ENCODE measurements at regions not wholly inside any gene's neighbourhood (a gene's known extent, or its start where the extent isn't known, plus 50 kb on each side); places are given as distances from the start of the nearest gene placed in this dataset.
"Not testable (repeated sequence)": the region's sequence is repeated elsewhere in the genome, so short reads cannot be mapped to it uniquely, and the experiment has no call there.

DNA sequence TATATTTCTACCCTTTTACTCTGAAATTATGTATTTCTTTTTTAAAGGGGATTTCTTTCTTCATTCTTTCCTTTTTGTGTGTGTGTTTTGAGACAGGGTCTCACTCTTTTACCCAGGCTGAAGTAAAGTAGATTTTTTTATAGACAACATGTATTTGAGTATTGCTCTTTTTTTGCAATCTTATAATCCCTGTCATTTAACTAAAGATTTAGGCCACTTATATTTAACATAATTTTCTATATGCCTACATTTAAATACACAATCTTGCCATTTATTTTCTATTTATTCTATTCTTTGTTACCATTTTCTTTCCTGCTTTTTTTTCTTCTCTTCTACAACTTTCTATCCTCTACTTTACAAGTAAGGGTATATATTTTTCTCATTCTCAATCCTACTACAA, 416.0 kb upstream of the IRX2 start:
- no peak for DNase-seq (ENCODE audit: low read depth in 4 of 4, low spot score in 3 of 4)

DNA sequence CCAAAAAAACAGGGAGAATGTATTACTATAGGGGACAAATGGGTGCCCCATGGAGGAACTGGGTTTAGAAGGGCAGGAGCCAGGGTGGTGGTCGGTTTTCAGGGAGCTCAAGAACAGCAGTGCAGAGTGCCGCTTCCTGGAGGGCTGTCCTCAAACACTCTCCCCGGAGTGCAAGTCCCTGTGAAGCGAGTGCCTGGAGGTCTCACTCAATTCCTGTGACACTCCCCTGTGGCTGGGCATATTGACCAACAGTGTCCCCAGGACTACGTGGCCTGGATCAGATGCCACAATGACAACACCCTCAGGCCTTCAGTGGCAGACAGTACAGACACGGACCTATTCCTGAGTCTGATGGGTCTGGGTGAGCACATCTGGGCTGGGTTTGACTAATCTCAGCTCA, 412.1 kb upstream of the IRX2 start:
- no peak for DNase-seq (ENCODE audit: low read depth in 4 of 4, low spot score in 3 of 4)

- DNase-seq (ENCODE audit: low read depth in 4 of 4, low spot score in 3 of 4): no peak
These were observed 410.2 kb upstream of the IRX2 start for GRCh38 chr5:3161672-3162071.

DNA sequence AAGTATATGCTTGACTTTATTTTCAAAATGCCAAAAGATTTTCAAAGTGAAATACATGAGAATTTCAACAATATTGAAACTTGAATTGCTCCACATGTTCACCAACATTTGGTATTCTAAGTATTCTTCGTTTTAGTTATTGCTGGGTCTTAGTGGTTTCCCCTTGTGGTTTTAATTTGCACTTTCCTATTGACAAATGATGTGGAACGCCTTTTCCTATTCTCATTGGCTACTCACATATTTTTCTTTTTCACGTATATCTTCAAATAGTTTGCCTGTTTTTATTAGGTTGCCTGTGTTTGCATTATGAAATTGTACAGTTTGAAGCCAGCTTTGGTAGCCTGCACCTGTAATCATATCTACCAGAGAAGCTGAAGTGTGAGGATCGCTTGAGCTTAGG, 405.7 kb upstream of the IRX2 start:
- no peak for DNase-seq (ENCODE audit: low read depth in 4 of 4, low spot score in 3 of 4)

- no peak for DNase-seq (ENCODE audit: low read depth in 4 of 4, low spot score in 3 of 4)
These were observed 404.2 kb upstream of the IRX2 start for GRCh38 chr5:3155717-3156116.

DNA sequence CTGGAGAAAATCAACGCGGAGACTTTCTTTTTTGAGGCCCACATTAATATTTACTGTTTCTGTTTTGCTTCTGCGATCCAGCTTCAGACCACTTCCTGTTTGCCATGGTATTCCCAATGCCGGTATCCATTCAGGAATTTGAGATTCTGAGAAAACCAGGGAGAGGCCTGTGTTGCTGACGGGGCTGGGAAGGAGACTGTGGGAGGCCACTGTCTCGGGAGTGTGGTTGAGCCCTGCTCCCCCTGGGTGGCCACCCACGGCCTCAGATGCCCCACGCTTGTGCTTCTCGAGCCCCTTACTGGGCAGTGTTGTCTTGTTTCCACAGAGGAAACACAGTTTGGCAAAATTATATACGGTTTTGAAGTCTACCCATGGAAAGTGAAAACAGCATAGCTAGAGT, 403.6 kb upstream of the IRX2 start:
- DNase-seq (ENCODE audit: low read depth in 4 of 4, low spot score in 3 of 4): no peak

- no peak for DNase-seq (ENCODE audit: low read depth in 4 of 4, low spot score in 3 of 4)
These were observed 402.4 kb upstream of the IRX2 start for GRCh38 chr5:3153906-3154305.

GRCh38 chr5:3153226-3153858, 401.9 kb upstream of the IRX2 start:
- no peak for DNase-seq (ENCODE audit: low read depth in 4 of 4, low spot score in 3 of 4)

GRCh38 chr5:3149899-3150298, 398.4 kb upstream of the IRX2 start:
- DNase-seq (ENCODE audit: low read depth in 4 of 4, low spot score in 3 of 4): no peak

- not testable (repeated sequence) for DNase-seq (ENCODE audit: low read depth in 4 of 4, low spot score in 3 of 4)
These were observed 395.9 kb upstream of the IRX2 start for GRCh38 chr5:3147405-3147804.

DNA sequence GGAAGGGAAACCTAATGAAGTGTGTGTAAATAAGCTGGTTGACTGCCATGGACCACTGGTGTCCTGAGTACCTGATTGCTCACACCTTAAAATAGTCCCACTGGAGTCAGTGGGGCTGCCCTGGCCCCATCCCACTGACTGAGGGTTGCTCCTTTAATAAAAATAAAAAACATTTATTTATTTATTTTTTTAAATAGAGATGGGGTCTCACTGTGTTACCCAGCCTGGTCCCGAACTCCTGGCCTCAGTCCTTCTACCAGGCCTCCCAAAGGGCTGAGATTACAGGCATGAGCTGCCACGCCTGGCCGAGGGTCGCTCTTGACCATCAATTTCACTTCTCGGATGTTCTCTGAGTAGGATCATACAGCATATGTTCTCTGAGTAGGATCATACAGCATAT, 394.2 kb upstream of the IRX2 start:
- DNase-seq (ENCODE audit: low read depth in 4 of 4, low spot score in 3 of 4): no peak

GRCh38 chr5:3143382-3143781, 391.9 kb upstream of the IRX2 start:
- no peak for DNase-seq (ENCODE audit: low read depth in 4 of 4, low spot score in 3 of 4)

DNA sequence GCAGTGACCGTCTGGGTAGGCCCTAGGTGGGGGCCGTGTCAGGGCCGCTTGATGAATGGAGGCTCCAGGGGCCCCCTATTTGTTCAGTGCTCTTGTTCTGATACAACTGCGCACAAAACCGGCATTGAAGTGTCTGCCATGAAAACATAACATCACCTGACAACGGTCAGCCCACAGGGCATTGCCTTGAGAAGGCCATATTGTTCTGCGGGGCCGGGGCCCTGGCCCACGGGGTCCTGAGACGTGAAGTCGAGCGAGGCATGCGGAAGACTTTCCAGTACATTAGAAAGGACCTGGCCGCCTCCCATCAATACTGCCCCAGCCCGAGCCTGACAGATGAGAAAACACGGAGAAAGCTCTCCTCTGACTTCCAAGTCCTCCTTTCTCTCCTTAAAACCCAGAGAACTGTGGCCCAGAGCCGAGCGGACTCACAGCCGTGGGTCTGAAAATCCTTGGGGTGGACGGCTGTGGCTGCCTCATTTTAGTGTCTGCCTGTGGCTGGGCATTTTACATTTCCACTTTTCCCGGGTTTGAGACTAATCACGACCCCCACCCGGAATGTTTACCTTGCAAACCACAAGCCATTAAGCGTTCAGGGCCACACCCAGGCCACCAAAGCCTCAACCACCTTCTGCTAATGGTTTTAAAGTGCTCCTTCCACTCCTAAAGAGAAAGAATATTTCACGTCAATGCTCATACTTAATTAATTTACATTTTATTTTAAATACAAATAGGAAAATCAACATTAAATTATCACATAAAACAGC, 391.0 kb upstream of the IRX2 start:
- DNase-seq (ENCODE audit: low read depth in 4 of 4, low spot score in 3 of 4): no peak

- no peak for DNase-seq (ENCODE audit: low read depth in 4 of 4, low spot score in 3 of 4)
These were observed 388.6 kb upstream of the IRX2 start for GRCh38 chr5:3140117-3140516.

DNA sequence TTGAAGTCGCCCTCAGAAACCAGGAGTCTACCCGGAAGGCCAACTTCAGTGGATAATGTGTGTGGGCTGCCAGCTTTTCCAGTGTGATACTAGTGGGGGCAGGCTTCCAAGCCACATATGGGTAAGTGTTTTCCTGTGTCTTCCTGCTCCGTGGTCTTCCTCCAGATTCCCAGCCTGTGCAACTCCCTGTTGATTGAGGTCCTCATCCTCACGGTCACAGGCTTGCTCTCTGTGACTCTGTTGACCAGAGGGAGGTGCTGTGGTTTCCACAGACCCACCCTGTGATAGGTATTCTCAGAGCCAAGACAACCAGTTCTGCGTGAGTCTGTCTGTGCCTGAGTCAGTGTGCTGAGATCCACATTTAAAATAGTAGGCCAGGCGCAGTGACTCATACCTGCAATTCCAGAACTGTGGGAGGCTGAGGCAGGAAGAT, 388.0 kb upstream of the IRX2 start:
- DNase-seq (ENCODE audit: low read depth in 4 of 4, low spot score in 3 of 4): no peak

- no peak for DNase-seq (ENCODE audit: low read depth in 4 of 4, low spot score in 3 of 4)
These were observed 379.7 kb upstream of the IRX2 start for GRCh38 chr5:3131161-3131560.

- DNase-seq (ENCODE audit: low read depth in 4 of 4, low spot score in 3 of 4): no peak
These were observed 377.8 kb upstream of the IRX2 start for GRCh38 chr5:3129252-3129651.

GRCh38 chr5:3127423-3127911, 376.0 kb upstream of the IRX2 start:
- DNase-seq (ENCODE audit: low read depth in 4 of 4, low spot score in 3 of 4): no peak

- no peak for DNase-seq (ENCODE audit: low read depth in 4 of 4, low spot score in 3 of 4)
These were observed 375.2 kb upstream of the IRX2 start for GRCh38 chr5:3126639-3127038.

- no peak for DNase-seq (ENCODE audit: low read depth in 4 of 4, low spot score in 3 of 4)
These were observed 372.9 kb upstream of the IRX2 start for GRCh38 chr5:3124410-3124809.

GRCh38 chr5:3123763-3124157, 372.3 kb upstream of the IRX2 start:
- DNase-seq (ENCODE audit: low read depth in 4 of 4, low spot score in 3 of 4): no peak

GRCh38 chr5:3122985-3123762, 371.7 kb upstream of the IRX2 start:
- DNase-seq (ENCODE audit: low read depth in 4 of 4, low spot score in 3 of 4): no peak

All from right renal pelvis (tissue), 4 donors.